ENCODE measurements at regions not wholly inside any gene's neighbourhood (a gene's known extent, or its start where the extent isn't known, plus 50 kb on each side); places are given as distances from the start of the nearest gene placed in this dataset.

- TF ChIP-seq RAD21 (conservative IDR thresholded peaks at IDR 0.05 in 1 of 2, IDR thresholded peaks at IDR 0.05 in 1 of 2): no peak
- TF ChIP-seq JUNB (IDR thresholded peaks at IDR 0.05): no peak
- TF ChIP-seq POLR2A (IDR thresholded peaks at IDR 0.05; ENCODE audit: low read length): no peak
- TF ChIP-seq EP300 (IDR thresholded peaks at IDR 0.05): no peak
- no peak for TF ChIP-seq CTCF (IDR thresholded peaks at IDR 0.05)
These were observed 468.7 kb downstream of the NOVA1 start for GRCh38 chr14:26128931-26129671.

All from A549 (cell line).